ENCODE measurements at regions not wholly inside any gene's neighbourhood (a gene's known extent, or its start where the extent isn't known, plus 50 kb on each side); places are given as distances from the start of the nearest gene placed in this dataset.

DNA sequence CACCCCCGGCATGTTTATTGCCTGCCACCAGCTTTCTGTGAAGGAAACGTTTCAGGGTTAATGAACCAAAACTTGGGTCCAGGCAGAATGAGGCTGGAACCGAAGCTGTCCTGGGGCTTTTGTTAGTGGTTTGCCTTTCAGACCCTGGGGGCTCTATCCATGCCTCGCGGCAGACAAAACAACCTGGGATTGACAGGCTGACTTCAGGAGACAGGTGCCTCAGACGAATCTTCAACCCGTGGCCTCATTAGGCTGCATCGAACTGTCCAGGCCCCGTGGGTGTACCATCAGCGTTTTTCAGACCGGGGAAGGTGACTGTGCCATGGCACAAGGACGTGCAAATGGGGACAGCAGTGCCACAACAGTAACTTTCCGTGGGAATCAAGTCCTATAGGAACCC lies 259.3 kb upstream of the SHH start:
- TF ChIP-seq, protein P1, sequence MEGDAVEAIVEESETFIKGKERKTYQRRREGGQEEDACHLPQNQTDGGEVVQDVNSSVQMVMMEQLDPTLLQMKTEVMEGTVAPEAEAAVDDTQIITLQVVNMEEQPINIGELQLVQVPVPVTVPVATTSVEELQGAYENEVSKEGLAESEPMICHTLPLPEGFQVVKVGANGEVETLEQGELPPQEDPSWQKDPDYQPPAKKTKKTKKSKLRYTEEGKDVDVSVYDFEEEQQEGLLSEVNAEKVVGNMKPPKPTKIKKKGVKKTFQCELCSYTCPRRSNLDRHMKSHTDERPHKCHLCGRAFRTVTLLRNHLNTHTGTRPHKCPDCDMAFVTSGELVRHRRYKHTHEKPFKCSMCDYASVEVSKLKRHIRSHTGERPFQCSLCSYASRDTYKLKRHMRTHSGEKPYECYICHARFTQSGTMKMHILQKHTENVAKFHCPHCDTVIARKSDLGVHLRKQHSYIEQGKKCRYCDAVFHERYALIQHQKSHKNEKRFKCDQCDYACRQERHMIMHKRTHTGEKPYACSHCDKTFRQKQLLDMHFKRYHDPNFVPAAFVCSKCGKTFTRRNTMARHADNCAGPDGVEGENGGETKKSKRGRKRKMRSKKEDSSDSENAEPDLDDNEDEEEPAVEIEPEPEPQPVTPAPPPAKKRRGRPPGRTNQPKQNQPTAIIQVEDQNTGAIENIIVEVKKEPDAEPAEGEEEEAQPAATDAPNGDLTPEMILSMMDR (IDR thresholded peaks at IDR 0.05) = no peak
- Mint-ChIP-seq H3K9me3 (no peaks in the 10 kb centered on the region), H3K4me3 (no peak overlapping the region), H3K4me1 (no peaks in the 10 kb centered on the region), H3K36me3 (ENCODE audit: low read depth) (no peaks in the 10 kb centered on the region), H3K27me3 (peaks cover 1% of the 10 kb centered on the region), H3K27ac (no peak overlapping the region)
- CTCF ChIA-PET = no interaction called here
- POLR2A ChIA-PET = no interaction called here
- ATAC-seq (ENCODE audit: low read depth) (no peak), DNase-seq (no peak)
- intact Hi-C loops (cut with micrococcal nuclease) = no loop called here

DNA sequence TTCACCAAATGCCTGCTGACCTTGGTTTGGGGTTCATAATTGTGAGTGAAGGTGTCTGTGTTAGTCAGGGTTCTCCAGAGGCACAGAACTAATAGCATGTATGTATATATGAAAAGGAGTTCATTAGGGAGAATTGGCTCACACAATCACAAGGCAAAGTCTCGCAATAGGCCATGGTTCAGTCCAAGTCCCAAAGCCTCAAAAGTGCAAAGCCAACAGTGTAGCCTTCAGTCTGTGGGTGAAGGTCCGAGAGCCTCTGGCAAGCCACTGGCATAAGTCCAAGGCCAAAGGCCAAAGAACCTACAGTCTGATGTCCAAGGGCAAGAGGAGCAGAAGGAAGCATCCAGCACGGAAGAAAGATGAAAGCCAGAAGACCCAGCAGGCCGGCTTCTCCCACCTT lies 257.6 kb upstream of the SHH start:
- intact Hi-C loops (cut with micrococcal nuclease) = no loop called here
- no peaks in the 10 kb centered on the region for H3K36me3 Mint-ChIP-seq (ENCODE audit: low read depth)
- no peak overlapping the region for H3K4me3 Mint-ChIP-seq
- no peaks in the 10 kb centered on the region for H3K4me1 Mint-ChIP-seq
- H3K9me3 Mint-ChIP-seq = no peaks in the 10 kb centered on the region
- ChIA-PET CTCF (no interaction called here), POLR2A (no interaction called here)
- DNase-seq = no peak
- TF ChIP-seq, protein P1 (IDR thresholded peaks at IDR 0.05) = no peak
- no peak overlapping the region for H3K27ac Mint-ChIP-seq
- no peaks in the 10 kb centered on the region for H3K27me3 Mint-ChIP-seq
- no peak for ATAC-seq (ENCODE audit: low read depth)

DNA sequence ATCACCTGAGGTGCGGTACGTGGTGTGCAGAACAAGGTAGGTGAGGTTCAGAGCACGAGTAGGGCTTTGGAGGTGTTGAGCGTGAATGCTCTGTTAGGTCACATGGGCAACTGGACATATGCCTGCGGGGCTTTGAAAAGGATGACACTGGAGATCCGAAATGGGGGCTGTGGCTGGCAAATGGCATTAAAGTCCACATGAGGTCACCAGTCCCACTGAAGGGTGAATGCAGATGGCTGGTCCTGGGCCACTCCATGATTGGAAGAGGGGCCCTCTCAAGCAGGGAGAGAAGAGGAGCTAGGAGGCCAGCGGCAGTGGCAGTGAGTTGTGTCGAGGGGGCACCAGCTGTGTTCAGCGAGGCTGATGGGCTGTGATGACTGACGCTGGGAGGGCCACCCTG lies 254.9 kb upstream of the SHH start:
- no peaks in the 10 kb centered on the region for H3K36me3 Mint-ChIP-seq (ENCODE audit: low read depth)
- ChIA-PET POLR2A (no interaction called here), CTCF (no interaction called here)
- TF ChIP-seq, protein P1 (IDR thresholded peaks at IDR 0.05) = no peak
- no peak overlapping the region for H3K4me3 Mint-ChIP-seq
- no peaks in the 10 kb centered on the region for H3K9me3 Mint-ChIP-seq
- intact Hi-C loops (cut with micrococcal nuclease) = no loop called here
- ATAC-seq (ENCODE audit: low read depth) (no peak), DNase-seq (no peak)
- no peak overlapping the region for H3K27ac Mint-ChIP-seq
- no peaks in the 10 kb centered on the region for H3K27me3 Mint-ChIP-seq
- H3K4me1 Mint-ChIP-seq = no peaks in the 10 kb centered on the region

DNA sequence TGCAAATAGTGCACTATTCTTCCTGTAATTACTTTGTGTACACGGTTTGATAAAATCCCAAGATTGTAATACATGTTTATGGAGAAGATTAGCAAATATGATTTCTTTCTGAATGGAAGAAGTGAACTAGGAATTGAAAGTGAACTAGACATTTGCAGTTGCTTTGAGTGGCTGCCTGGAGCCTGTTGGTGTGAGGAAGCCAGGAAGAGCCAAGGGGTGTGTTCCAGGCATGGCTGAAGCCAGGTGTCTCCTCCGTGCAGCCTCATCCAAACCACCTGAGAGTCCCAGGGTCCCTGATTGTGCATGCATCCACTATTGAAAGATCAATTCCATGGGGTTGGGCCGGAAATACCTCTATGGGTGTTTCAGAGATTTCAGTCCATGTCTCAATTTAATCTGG lies 253.1 kb upstream of the SHH start:
- no peaks in the 10 kb centered on the region for H3K36me3 Mint-ChIP-seq (ENCODE audit: low read depth)
- ChIA-PET POLR2A (no interaction called here), CTCF (no interaction called here)
- no peak overlapping the region for H3K4me3 Mint-ChIP-seq
- no peak for DNase-seq
- H3K4me1 Mint-ChIP-seq = no peaks in the 10 kb centered on the region
- H3K27ac Mint-ChIP-seq = no peak overlapping the region
- no peaks in the 10 kb centered on the region for H3K27me3 Mint-ChIP-seq
- no peak for ATAC-seq (ENCODE audit: low read depth)
- TF ChIP-seq, protein P1 (IDR thresholded peaks at IDR 0.05) = no peak
- intact Hi-C loops (cut with micrococcal nuclease) = no loop called here
- H3K9me3 Mint-ChIP-seq = no peaks in the 10 kb centered on the region

DNA sequence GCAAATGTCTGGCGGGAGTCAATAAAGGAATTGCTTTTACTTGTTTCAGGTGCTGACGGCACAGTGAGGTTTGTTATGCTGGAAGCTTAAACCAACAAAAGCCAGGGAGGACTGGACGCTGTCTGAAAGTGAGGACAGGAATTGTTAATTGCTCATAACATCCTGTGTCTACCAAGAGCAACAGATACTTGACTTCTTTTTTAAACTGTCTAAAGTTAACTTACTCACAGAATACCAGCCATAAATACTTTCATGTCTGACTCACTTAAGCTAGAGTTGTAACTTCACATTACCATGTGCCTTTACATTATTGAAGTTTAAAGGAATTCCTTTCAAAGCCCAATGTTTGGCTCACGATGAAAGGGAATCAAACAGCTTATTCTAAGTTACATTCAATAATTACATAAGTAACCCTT lies 252.7 kb upstream of the SHH start:
- no peaks in the 10 kb centered on the region for H3K9me3 Mint-ChIP-seq
- TF ChIP-seq, protein P1 (IDR thresholded peaks at IDR 0.05) = no peak
- no peak overlapping the region for H3K4me3 Mint-ChIP-seq
- no peaks in the 10 kb centered on the region for H3K4me1 Mint-ChIP-seq
- ChIA-PET POLR2A (no interaction called here), CTCF (no interaction called here)
- no peak for ATAC-seq (ENCODE audit: low read depth)
- intact Hi-C loops (cut with micrococcal nuclease) = no loop called here
- DNase-seq = no peak
- no peak overlapping the region for H3K27ac Mint-ChIP-seq
- H3K27me3 Mint-ChIP-seq = no peaks in the 10 kb centered on the region
- H3K36me3 Mint-ChIP-seq (ENCODE audit: low read depth) = no peaks in the 10 kb centered on the region

Data from activated B cell treated with CpG ODN at 0.5 μM for 24 hours (primary cell).